ENCODE measurements at regions not wholly inside any gene's neighbourhood (a gene's known extent, or its start where the extent isn't known, plus 50 kb on each side); places are given as distances from the start of the nearest gene placed in this dataset.

GRCh38 chr1:229828461-229828860, 202.4 kb downstream of the URB2 start:
- DNase-seq, result no peak

GRCh38 chr1:229832695-229833094, 206.6 kb downstream of the URB2 start:
- DNase-seq, result no peak

GRCh38 chr1:229834230-229834629, 208.2 kb downstream of the URB2 start:
- no peak for DNase-seq

GRCh38 chr1:229835226-229835625, 209.2 kb downstream of the URB2 start:
- DNase-seq, result no peak

- DNase-seq, result no peak
These were observed 210.3 kb downstream of the URB2 start for GRCh38 chr1:229836324-229836723.

GRCh38 chr1:229838204-229838603, 212.2 kb downstream of the URB2 start:
- no peak for DNase-seq

GRCh38 chr1:229839800-229840199, 213.8 kb downstream of the URB2 start:
- no peak for DNase-seq

GRCh38 chr1:229841230-229841629, 215.2 kb downstream of the URB2 start:
- no peak for DNase-seq

- DNase-seq, result no peak
These were observed 216.5 kb downstream of the URB2 start for GRCh38 chr1:229842302-229843255.

- DNase-seq, result no peak
These were observed 217.7 kb downstream of the URB2 start for GRCh38 chr1:229843627-229844238.

GRCh38 chr1:229844675-229845074, 218.6 kb downstream of the URB2 start:
- DNase-seq, result no peak

- DNase-seq, result no peak
These were observed 219.5 kb downstream of the URB2 start for GRCh38 chr1:229845410-229846138.

- no peak for DNase-seq
These were observed 220.3 kb downstream of the URB2 start for GRCh38 chr1:229846351-229846750.

- DNase-seq, result no peak
These were observed 218.0 kb upstream of the GALNT2 start for GRCh38 chr1:229848752-229849677.

- no peak for DNase-seq
These were observed 215.5 kb upstream of the GALNT2 start for GRCh38 chr1:229851511-229851910.

GRCh38 chr1:229853751-229854150, 213.3 kb upstream of the GALNT2 start:
- DNase-seq, result no peak

- no peak for DNase-seq
These were observed 212.4 kb upstream of the GALNT2 start for GRCh38 chr1:229854620-229855019.

- no peak for DNase-seq
These were observed 210.9 kb upstream of the GALNT2 start for GRCh38 chr1:229856009-229856650.

- no peak for DNase-seq
These were observed 209.5 kb upstream of the GALNT2 start for GRCh38 chr1:229857585-229857984.

- DNase-seq, result no peak
These were observed 208.0 kb upstream of the GALNT2 start for GRCh38 chr1:229859026-229859425.

- DNase-seq, result no peak
These were observed 206.1 kb upstream of the GALNT2 start for GRCh38 chr1:229860926-229861325.

Data from activated CD8-positive, alpha-beta memory T cell treated with anti-CD3 and anti-CD28 coated beads for 24 hours (primary cell).